ENCODE measurements at regions not wholly inside any gene's neighbourhood (a gene's known extent, or its start where the extent isn't known, plus 50 kb on each side); places are given as distances from the start of the nearest gene placed in this dataset.

DNA sequence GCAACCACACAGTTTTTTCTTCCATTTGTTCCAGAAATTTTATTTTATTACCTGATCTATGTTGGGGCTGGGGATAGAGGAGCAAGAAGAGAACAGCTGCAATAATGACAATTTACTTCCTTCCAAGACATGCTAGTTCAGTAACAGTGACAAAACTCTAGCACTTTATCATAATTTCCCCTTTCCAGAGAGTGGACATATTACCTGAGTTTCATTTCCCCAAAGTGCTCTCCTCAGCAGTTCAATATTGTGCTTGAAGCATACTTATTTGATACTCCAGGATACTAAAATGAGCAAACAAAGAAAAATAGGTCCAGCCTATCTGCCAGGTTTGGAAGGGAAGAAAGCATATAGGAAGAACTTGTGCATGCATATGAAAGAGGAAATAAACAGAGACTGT is 157.7 kb downstream of the ID4 start:
- TF ChIP-seq, protein P1, sequence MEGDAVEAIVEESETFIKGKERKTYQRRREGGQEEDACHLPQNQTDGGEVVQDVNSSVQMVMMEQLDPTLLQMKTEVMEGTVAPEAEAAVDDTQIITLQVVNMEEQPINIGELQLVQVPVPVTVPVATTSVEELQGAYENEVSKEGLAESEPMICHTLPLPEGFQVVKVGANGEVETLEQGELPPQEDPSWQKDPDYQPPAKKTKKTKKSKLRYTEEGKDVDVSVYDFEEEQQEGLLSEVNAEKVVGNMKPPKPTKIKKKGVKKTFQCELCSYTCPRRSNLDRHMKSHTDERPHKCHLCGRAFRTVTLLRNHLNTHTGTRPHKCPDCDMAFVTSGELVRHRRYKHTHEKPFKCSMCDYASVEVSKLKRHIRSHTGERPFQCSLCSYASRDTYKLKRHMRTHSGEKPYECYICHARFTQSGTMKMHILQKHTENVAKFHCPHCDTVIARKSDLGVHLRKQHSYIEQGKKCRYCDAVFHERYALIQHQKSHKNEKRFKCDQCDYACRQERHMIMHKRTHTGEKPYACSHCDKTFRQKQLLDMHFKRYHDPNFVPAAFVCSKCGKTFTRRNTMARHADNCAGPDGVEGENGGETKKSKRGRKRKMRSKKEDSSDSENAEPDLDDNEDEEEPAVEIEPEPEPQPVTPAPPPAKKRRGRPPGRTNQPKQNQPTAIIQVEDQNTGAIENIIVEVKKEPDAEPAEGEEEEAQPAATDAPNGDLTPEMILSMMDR (conservative IDR thresholded peaks at IDR 0.05; ENCODE audit: low read length): no peak
- TF ChIP-seq EZH2phosphoT487 (IDR thresholded peaks at IDR 0.05; ENCODE audit: borderline replicate concordance): no peak
